K562 (cell line): ENCODE measurements at regions not wholly inside any gene's neighbourhood (a gene's known extent, or its start where the extent isn't known, plus 50 kb on each side); places are given as distances from the start of the nearest gene placed in this dataset.

Source experiments
- ATAC-seq: fragments of 200-7000 bp; cut with Tn5 transposase; 3 replicates; pipeline ENCODE4 v1.9.1; 2020; ENCODE audit warnings: moderate library complexity
- BruUV-seq: library from RNA; stranded (reverse); fragments of 400-500 nt; replicated peaks from 2 replicates; lab custom pipeline; 2021; lab: Mats Ljungman, UMichigan
- CTCF ChIA-PET: fragments of 300-600 bp; formaldehyde crosslinking; extraction: SDS; loops from one replicate; lab custom pipeline; 2021; ENCODE audit warnings: low intra/inter-chr PET ratio; lab: Yijun Ruan, JAX
- POLR2A ChIA-PET: fragments of 300-600, 350-650 bp; sonication (Branson Sonifier 250); formaldehyde crosslinking; extraction: SDS; loops from one replicate; lab custom pipeline; 2021; ENCODE audit warnings: antibody characterized with exemption, inconsistent platforms; lab: Yijun Ruan, JAX
- DNase-seq, 4 experiments: peaks; one replicate each; pipeline versions ENCODE4 v3.0.0 to v3.0.0-alpha.2; 2011 to 2018; ENCODE audit warnings: low spot score in 3 of 4, mixed read lengths in 3 of 4; ENCODE audit errors: extremely low read depth in 1 of 4
- FAIRE-seq: peaks from 2 replicates; lab custom pipeline; 2011; peaks lifted over from hg19 to GRCh38; lab: Jason Lieb, UNC
- H2AFZ ChIP-seq: 2 replicates; pipeline ENCODE4 v1.6.0; 2011; ENCODE audit warnings: low read depth, low read length, control low read depth, inconsistent platforms
- H3K27ac ChIP-seq: fragments of 200-600 bp; 3 replicates; pipeline ENCODE4 v1.8.0; 2011; ENCODE audit warnings: low read depth, mild to moderate bottlenecking, control low read depth, inconsistent platforms, low read length, moderate library complexity, mixed read lengths; ENCODE audit errors: extremely low read depth
- H3K27me3 ChIP-seq, 2 experiments: fragments of 300-600 bp in 1 of 2; 2 replicates in 1 of 2; 3 replicates in 1 of 2; pipeline versions ENCODE4 v1.6.0 to v1.8.0; 2011; ENCODE audit warnings: inconsistent platforms in 2 of 2, low read length in 2 of 2, mild to moderate bottlenecking in 1 of 2, mixed read lengths in 1 of 2, moderate library complexity in 1 of 2; ENCODE audit not compliant: control insufficient read depth in 2 of 2, insufficient read depth in 2 of 2
- H3K36me3 ChIP-seq: fragments of 300-600 bp; 3 replicates; pipeline ENCODE4 v1.8.0; 2011; ENCODE audit warnings: mild to moderate bottlenecking, low read length, inconsistent platforms; ENCODE audit not compliant: control insufficient read depth, insufficient read depth
- H3K4me1 ChIP-seq, 2 experiments: fragments of 200-600 bp in 1 of 2; replicated peaks in 1 of 2; 2 replicates in 1 of 2; 3 replicates in 1 of 2; pipeline versions ENCODE4 v1.5.1 to v1.8.0; 2011; ENCODE audit warnings: inconsistent platforms in 2 of 2, low read length in 2 of 2, mild to moderate bottlenecking in 1 of 2, mixed read lengths in 1 of 2, moderate library complexity in 1 of 2; ENCODE audit not compliant: control insufficient read depth in 2 of 2, insufficient read depth in 2 of 2
- H3K4me2 ChIP-seq: 2 replicates; pipeline ENCODE4 v1.6.1; 2011; ENCODE audit warnings: low read length, control low read depth, inconsistent platforms, mixed read lengths; ENCODE audit not compliant: insufficient read depth
- H3K4me3 ChIP-seq: fragments of 200-600 bp; sonication (generic), shearing (Covaris generic); 2 replicates; pipeline ENCODE4 v1.5.1; 2016; ENCODE audit warnings: control low read depth, inconsistent platforms
- H3K79me2 ChIP-seq: fragments of 200-600 bp; 3 replicates; pipeline ENCODE4 v1.8.0; 2011; ENCODE audit warnings: low read length, inconsistent platforms; ENCODE audit not compliant: control insufficient read depth, insufficient read depth
- H3K9ac ChIP-seq, 2 experiments: 2 replicates each; pipeline versions ENCODE4 v1.6.0 to v1.6.1; 2011; ENCODE audit warnings: low read depth in 2 of 2, low read length in 2 of 2, control low read depth in 1 of 2, inconsistent platforms in 1 of 2, mild to moderate bottlenecking in 1 of 2, mixed read lengths in 1 of 2; ENCODE audit not compliant: insufficient read depth in 1 of 2
- H3K9me1 ChIP-seq: one replicate; pipeline ENCODE4 v1.6.0; 2011; ENCODE audit warnings: inconsistent platforms, mild to moderate bottlenecking, low read length, moderate library complexity; ENCODE audit not compliant: control insufficient read depth, insufficient read depth
- H3K9me3 ChIP-seq: replicated peaks from 2 replicates; pipeline ENCODE4 v1.5.1; 2011; ENCODE audit warnings: low read depth, low read length, inconsistent platforms; ENCODE audit not compliant: control insufficient read depth, insufficient read depth
- H4K20me1 ChIP-seq: replicated peaks from 2 replicates; pipeline ENCODE4 v1.6.1; 2011; ENCODE audit warnings: low read length, inconsistent platforms, mixed read lengths; ENCODE audit not compliant: control insufficient read depth, insufficient read depth
- CBFA2T2 ChIP-seq: fragments of 450-650 bp; conservative IDR thresholded peaks from 2 replicates; pipeline ENCODE4 v1.6.1; 2017; ENCODE audit warnings: mild to moderate bottlenecking
- EWSR1 ChIP-seq: fragments of 450-650 bp; IDR thresholded peaks from 2 replicates; pipeline ENCODE4 v1.6.1; 2018; ENCODE audit warnings: borderline replicate concordance, mild to moderate bottlenecking, low read depth, moderate library complexity; ENCODE audit not compliant: partially characterized antibody
- FIP1L1 ChIP-seq: fragments of 200-400 bp; formaldehyde crosslinking; IDR thresholded peaks from 2 replicates; pipeline ENCODE4 v1.6.1; 2018; ENCODE audit warnings: mild to moderate bottlenecking, low read depth, low read length; ENCODE audit not compliant: poor library complexity, severe bottlenecking
- MTA3 ChIP-seq: fragments of 450-650 bp; formaldehyde crosslinking; IDR thresholded peaks from 2 replicates; pipeline ENCODE4 v1.6.1; 2017; ENCODE audit warnings: mild to moderate bottlenecking, borderline replicate concordance
- PHB2 ChIP-seq: fragments of 450-650 bp; IDR thresholded peaks from 2 replicates; pipeline ENCODE4 v1.6.1; 2017; ENCODE audit warnings: low read depth
- RNF2 ChIP-seq: sonication (generic); IDR thresholded peaks from 2 replicates; pipeline ENCODE4 v1.6.1; 2016
- SIX5 ChIP-seq, 2 experiments: IDR thresholded peaks; 2 replicates each; pipeline ENCODE4 v1.6.1; 2011; ENCODE audit warnings: low read length in 2 of 2, borderline replicate concordance in 1 of 2, low read depth in 1 of 2, mild to moderate bottlenecking in 1 of 2, moderate library complexity in 1 of 2; ENCODE audit not compliant: insufficient read depth in 1 of 2
- SMARCC2 ChIP-seq: fragments of 450-650 bp; IDR thresholded peaks from 2 replicates; pipeline ENCODE4 v1.6.1; 2017; ENCODE audit warnings: antibody characterized with exemption, moderate library complexity, mild to moderate bottlenecking, low read depth
- ZNF24 ChIP-seq: fragments of 450-650 bp; IDR thresholded peaks from 2 replicates; pipeline ENCODE4 v1.6.1; 2016
- ZNF75A ChIP-seq: fragments of 450-650 bp; formaldehyde crosslinking; IDR thresholded peaks from 2 replicates; pipeline ENCODE4 v1.4.0; 2020; ENCODE audit warnings: mild to moderate bottlenecking
- WGBS: fragments of 100-300 bp; shearing (Covaris generic); methylation state at CpG from one replicate; pipeline ENCODE4 v1.1.6; 2016; ENCODE audit warnings: low coverage, mixed read lengths; ENCODE audit not compliant: insufficient coverage; ENCODE audit errors: missing lambda C conversion rate; 5-methylcytosine and 5-hydroxymethylcytosine counted together
- in situ Hi-C: fragments of 300-500 bp; cut with MboI; formaldehyde crosslinking; loops from 4 replicates; pipeline ENCODE4 v1.15.0; 2018; ENCODE audit warnings: inconsistent platforms, mixed read lengths
- intact Hi-C: fragments of 100-400 bp; cut with micrococcal nuclease; formaldehyde crosslinking; loops from 2 replicates; pipeline ENCODE4 v1.14.2; 2022
- TF ChIP-seq, protein P1 (sequence below): IDR thresholded peaks from 2 replicates; pipeline ENCODE4 v1.6.1; 2014; ENCODE audit warnings: antibody characterized with exemption
- TF ChIP-seq, protein P2 (sequence below): fragments of 250-450 bp; sonication (Bioruptor Pico); IDR thresholded peaks from 2 replicates; pipeline ENCODE4 v1.4.0; 2020; ENCODE audit warnings: borderline replicate concordance
- TF ChIP-seq, protein P3 (sequence below), 2 experiments: IDR thresholded peaks; 2 replicates each; pipeline ENCODE4 v1.6.1; 2011; ENCODE audit warnings: borderline replicate concordance in 1 of 2, control low read depth in 1 of 2, low read depth in 1 of 2, low read length in 1 of 2, mild to moderate bottlenecking in 1 of 2, mixed read lengths in 1 of 2, moderate library complexity in 1 of 2; ENCODE audit not compliant: insufficient read depth in 1 of 2, insufficient read length in 1 of 2, poor library complexity in 1 of 2, severe bottlenecking in 1 of 2; ENCODE audit errors: extremely low read depth in 1 of 2

DNA sequence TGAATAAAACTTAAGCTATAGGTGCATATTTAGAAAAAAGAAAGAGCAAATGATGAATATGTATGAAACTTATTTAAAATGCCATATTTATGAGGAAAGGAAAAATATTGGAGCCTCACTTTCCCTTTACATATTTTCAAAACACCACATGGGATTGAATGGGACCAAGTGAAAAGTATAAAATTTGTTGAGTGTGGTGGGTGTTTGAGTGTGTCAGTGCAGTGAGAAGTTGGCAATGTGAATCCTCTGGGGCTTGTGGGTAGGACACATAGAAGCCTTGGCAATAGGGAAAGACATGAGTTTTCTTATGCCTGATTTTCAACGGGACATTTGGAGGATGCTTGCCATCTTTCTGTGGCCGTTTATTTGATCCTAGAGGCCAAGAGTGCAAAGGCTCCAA lies 502.2 kb upstream of the CELF4 start:
- no peaks in the 10 kb centered on the region for H3K4me1 ChIP-seq
- H3K9me1 ChIP-seq, result no peaks in the 10 kb centered on the region
- CTCF ChIA-PET, result no interaction called here
- H3K9ac ChIP-seq, result no peak overlapping the region
- FAIRE-seq, result no peak
- no TSS peak for BruUV-seq
- TF ChIP-seq FIP1L1, result no peak
- H3K79me2 ChIP-seq, result no peaks in the 10 kb centered on the region
- WGBS, result 0% methylated on average over 2 of the region's 2 CpGs
- no peaks in the 10 kb centered on the region for H3K36me3 ChIP-seq
- POLR2A ChIA-PET, result no interaction called here
- no peak overlapping the region for H3K4me3 ChIP-seq
- no peaks in the 10 kb centered on the region for H4K20me1 ChIP-seq
- H2AFZ ChIP-seq, result no peak overlapping the region
- ATAC-seq, result no peak
- H3K4me2 ChIP-seq, result no peak overlapping the region
- DNase-seq, result no peak
- no peak overlapping the region for H3K27ac ChIP-seq
- intact Hi-C loops, result no loop called here
- in situ Hi-C loops, result no loop called here
- no peaks in the 10 kb centered on the region for H3K27me3 ChIP-seq
- H3K9me3 ChIP-seq, result no peaks in the 10 kb centered on the region

DNA sequence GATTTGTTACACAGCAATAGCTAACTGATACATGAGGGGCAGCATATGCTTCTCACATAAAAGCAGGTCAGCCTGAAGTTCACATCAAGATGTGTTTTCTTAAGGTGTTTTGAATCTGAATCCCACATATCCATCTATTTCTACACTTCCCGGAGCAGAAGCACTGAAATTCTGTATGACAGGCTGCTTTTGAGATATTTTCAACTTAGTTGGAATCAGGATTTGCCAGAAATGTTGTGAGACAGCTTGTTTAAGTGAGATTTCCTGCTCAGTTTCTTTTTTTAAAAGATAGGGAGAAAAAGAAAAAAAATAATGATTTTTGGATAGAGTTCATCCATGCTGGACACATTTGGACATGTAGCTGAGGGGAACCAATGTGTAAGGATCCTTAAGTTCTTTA lies 501.5 kb upstream of the CELF4 start:
- no peaks in the 10 kb centered on the region for H3K9me1 ChIP-seq
- DNase-seq (no peak), ATAC-seq (no peak), FAIRE-seq (no peak)
- H3K36me3 ChIP-seq, result no peaks in the 10 kb centered on the region
- H3K4me2 ChIP-seq, result no peak overlapping the region
- no peaks in the 10 kb centered on the region; the same call in 1 of the 2 replicates for H3K9me3 ChIP-seq
- WGBS, result 0% methylated on average over 1 of the region's 1 CpG
- no peaks in the 10 kb centered on the region for H3K4me1 ChIP-seq
- H3K27ac ChIP-seq, result no peak overlapping the region
- BruUV-seq, result no TSS peak
- intact Hi-C loops (no loop called here), in situ Hi-C loops (no loop called here)
- ChIA-PET CTCF (no interaction called here), POLR2A (no interaction called here)
- H3K9ac ChIP-seq, result no peak overlapping the region
- H3K79me2 ChIP-seq, result no peaks in the 10 kb centered on the region
- no peak overlapping the region for H3K4me3 ChIP-seq
- H3K27me3 ChIP-seq, result no peaks in the 10 kb centered on the region
- H4K20me1 ChIP-seq, result no peaks in the 10 kb centered on the region
- H2AFZ ChIP-seq, result no peak overlapping the region
- no peak for TF ChIP-seq SIX5 (IDR thresholded peaks at IDR 0.05; ENCODE audit: borderline replicate concordance in 1 of 2, insufficient read depth in 1 of 2, low read depth in 1 of 2, low read length in 2 of 2)
- TF ChIP-seq, protein P1, sequence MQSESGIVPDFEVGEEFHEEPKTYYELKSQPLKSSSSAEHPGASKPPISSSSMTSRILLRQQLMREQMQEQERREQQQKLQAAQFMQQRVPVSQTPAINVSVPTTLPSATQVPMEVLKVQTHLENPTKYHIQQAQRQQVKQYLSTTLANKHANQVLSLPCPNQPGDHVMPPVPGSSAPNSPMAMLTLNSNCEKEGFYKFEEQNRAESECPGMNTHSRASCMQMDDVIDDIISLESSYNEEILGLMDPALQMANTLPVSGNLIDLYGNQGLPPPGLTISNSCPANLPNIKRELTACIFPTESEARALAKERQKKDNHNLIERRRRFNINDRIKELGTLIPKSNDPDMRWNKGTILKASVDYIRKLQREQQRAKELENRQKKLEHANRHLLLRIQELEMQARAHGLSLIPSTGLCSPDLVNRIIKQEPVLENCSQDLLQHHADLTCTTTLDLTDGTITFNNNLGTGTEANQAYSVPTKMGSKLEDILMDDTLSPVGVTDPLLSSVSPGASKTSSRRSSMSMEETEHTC, result no peak
- TF ChIP-seq, protein P2, sequence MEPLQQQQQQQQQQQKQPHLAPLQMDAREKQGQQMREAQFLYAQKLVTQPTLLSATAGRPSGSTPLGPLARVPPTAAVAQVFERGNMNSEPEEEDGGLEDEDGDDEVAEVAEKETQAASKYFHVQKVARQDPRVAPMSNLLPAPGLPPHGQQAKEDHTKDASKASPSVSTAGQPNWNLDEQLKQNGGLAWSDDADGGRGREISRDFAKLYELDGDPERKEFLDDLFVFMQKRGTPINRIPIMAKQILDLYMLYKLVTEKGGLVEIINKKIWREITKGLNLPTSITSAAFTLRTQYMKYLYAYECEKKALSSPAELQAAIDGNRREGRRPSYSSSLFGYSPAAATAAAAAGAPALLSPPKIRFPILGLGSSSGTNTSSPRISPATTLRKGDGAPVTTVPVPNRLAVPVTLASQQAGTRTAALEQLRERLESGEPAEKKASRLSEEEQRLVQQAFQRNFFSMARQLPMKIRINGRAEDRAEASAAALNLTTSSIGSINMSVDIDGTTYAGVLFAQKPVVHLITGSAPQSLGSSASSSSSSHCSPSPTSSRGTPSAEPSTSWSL (CRISPR knock-in tag), result no peak
- no peak for TF ChIP-seq CBFA2T2
- TF ChIP-seq PHB2, result no peak
- no peak for TF ChIP-seq MTA3
- no peak for TF ChIP-seq ZNF75A
- no peak for TF ChIP-seq EWSR1
- TF ChIP-seq RNF2, result no peak
- TF ChIP-seq, protein P3, sequence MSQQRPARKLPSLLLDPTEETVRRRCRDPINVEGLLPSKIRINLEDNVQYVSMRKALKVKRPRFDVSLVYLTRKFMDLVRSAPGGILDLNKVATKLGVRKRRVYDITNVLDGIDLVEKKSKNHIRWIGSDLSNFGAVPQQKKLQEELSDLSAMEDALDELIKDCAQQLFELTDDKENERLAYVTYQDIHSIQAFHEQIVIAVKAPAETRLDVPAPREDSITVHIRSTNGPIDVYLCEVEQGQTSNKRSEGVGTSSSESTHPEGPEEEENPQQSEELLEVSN (IDR thresholded peaks at IDR 0.05; ENCODE audit: borderline replicate concordance in 1 of 2, extremely low read depth in 1 of 2, insufficient read depth in 1 of 2, insufficient read length in 1 of 2, low read depth in 1 of 2, low read length in 1 of 2, poor library complexity in 1 of 2, severe bottlenecking in 1 of 2), result no peak
- no peak for TF ChIP-seq SMARCC2
- TF ChIP-seq ZNF24, result no peak
